Transverse colon (tissue), 3 donors: ENCODE measurements at regions not wholly inside any gene's neighbourhood (a gene's known extent, or its start where the extent isn't known, plus 50 kb on each side); places are given as distances from the start of the nearest gene placed in this dataset.

Experiments used
- POLR2A ChIP-seq: fragments of 450-650 bp; IDR thresholded peaks from one replicate; pipeline ENCODE4 v1.6.1; 2016; ENCODE audit warnings: antibody characterized with exemption, mild to moderate bottlenecking, moderate library complexity
- TF ChIP-seq, protein P1 (sequence below), 5 experiments: fragments of 200-600 bp in 3 of 5; fragments of 450-650 bp in 2 of 5; sonication (generic) in 3 of 5; IDR thresholded peaks; 1 replicate in 2 of 5; 2 replicates in 3 of 5; pipeline ENCODE4 v1.5.1; 2016 to 2017; ENCODE audit warnings: antibody characterized with exemption in 5 of 5, inconsistent platforms in 3 of 5, mild to moderate bottlenecking in 2 of 5, moderate library complexity in 1 of 5

DNA sequence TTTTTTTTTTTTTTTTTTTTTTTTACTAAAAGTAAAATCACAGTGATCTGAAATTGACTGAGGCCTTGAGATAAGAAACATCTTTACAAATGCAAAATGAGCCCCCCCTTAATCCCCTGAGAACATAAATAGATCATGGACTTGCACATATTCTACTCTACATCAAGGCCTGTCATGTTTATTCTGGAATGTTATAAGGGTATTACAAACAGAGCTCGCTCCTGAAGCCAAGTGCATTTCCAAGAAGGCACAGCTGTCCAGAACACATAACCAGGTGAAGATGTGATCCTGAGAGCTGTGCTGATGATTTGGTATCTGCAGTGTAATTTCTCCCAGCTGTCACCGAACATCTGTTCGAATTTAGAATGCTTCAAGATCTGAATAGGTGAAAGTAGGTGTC lies 384.5 kb downstream of the GPAT3 start:
- TF ChIP-seq, protein P1, sequence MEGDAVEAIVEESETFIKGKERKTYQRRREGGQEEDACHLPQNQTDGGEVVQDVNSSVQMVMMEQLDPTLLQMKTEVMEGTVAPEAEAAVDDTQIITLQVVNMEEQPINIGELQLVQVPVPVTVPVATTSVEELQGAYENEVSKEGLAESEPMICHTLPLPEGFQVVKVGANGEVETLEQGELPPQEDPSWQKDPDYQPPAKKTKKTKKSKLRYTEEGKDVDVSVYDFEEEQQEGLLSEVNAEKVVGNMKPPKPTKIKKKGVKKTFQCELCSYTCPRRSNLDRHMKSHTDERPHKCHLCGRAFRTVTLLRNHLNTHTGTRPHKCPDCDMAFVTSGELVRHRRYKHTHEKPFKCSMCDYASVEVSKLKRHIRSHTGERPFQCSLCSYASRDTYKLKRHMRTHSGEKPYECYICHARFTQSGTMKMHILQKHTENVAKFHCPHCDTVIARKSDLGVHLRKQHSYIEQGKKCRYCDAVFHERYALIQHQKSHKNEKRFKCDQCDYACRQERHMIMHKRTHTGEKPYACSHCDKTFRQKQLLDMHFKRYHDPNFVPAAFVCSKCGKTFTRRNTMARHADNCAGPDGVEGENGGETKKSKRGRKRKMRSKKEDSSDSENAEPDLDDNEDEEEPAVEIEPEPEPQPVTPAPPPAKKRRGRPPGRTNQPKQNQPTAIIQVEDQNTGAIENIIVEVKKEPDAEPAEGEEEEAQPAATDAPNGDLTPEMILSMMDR (IDR thresholded peaks at IDR 0.05), result no peak
- no peak for TF ChIP-seq POLR2A
